GM12878 (cell line): ENCODE measurements at regions not wholly inside any gene's neighbourhood (a gene's known extent, or its start where the extent isn't known, plus 50 kb on each side); places are given as distances from the start of the nearest gene placed in this dataset.

Experiments
- ATAC-seq: fragments of 200-7000 bp; cut with Tn5 transposase; 3 replicates; pipeline ENCODE4 v1.9.1; 2020; ENCODE audit warnings: mild to moderate bottlenecking, moderate library complexity
- BruUV-seq: library from RNA; stranded (reverse); fragments of 400-500 nt; replicated peaks from 2 replicates; lab custom pipeline; 2021; lab: Mats Ljungman, UMichigan
- CTCF ChIA-PET: fragments of 300-600 bp; sonication (Branson Sonifier 250); formaldehyde crosslinking; extraction: SDS; loops from one replicate; lab custom pipeline; 2021; ENCODE audit warnings: inconsistent platforms; lab: Yijun Ruan, JAX
- POLR2A ChIA-PET: fragments of 350-600 bp; formaldehyde crosslinking; extraction: SDS; loops from one replicate; lab custom pipeline; 2021; ENCODE audit warnings: inconsistent platforms; lab: Charles Lee
- RAD21 ChIA-PET: fragments of 300-600 bp; sonication (Branson Sonifier 250); formaldehyde crosslinking; loops from one replicate; lab custom pipeline; 2023; ENCODE audit warnings: antibody characterized with exemption; ENCODE audit not compliant: unreplicated experiment; lab: Charles Lee
- SMC1A ChIA-PET: fragments of 300-600 bp; sonication (Branson Sonifier 250); formaldehyde crosslinking; loops from one replicate; lab custom pipeline; 2023; ENCODE audit not compliant: unreplicated experiment, uncharacterized antibody; lab: Charles Lee
- DNase-seq: peaks from one replicate; pipeline ENCODE4 v3.0.0-alpha.2; 2011; ENCODE audit warnings: low read depth, low spot score
- FAIRE-seq: peaks from 3 replicates; lab custom pipeline; 2011; peaks lifted over from hg19 to GRCh38; lab: Jason Lieb, UNC
- H2AFZ ChIP-seq: 2 replicates; pipeline ENCODE4 v1.6.0; 2011; ENCODE audit warnings: low read depth, low read length, control low read depth; ENCODE audit not compliant: control insufficient read depth
- H3K27ac ChIP-seq: 2 replicates; pipeline ENCODE4 v1.5.1; 2011; ENCODE audit warnings: control low read depth; ENCODE audit not compliant: control insufficient read depth, insufficient read depth
- H3K27me3 ChIP-seq, 2 experiments: replicated peaks in 1 of 2; 2 replicates each; pipeline versions ENCODE4 v1.6.0 to v1.6.1; 2011; ENCODE audit warnings: low read length in 1 of 2; ENCODE audit not compliant: control insufficient read depth in 2 of 2, insufficient read depth in 2 of 2
- H3K36me3 ChIP-seq, 2 experiments: 2 replicates each; pipeline ENCODE4 v1.5.1; 2011; ENCODE audit warnings: low read length in 1 of 2; ENCODE audit not compliant: control insufficient read depth in 2 of 2, insufficient read depth in 2 of 2
- H3K4me1 ChIP-seq: 2 replicates; pipeline ENCODE4 v1.6.1; 2011; ENCODE audit warnings: mild to moderate bottlenecking, low read length, moderate library complexity, mixed read lengths; ENCODE audit not compliant: control insufficient read depth, insufficient read depth
- H3K4me2 ChIP-seq: 2 replicates; pipeline ENCODE4 v1.6.0; 2011; ENCODE audit warnings: control low read depth; ENCODE audit not compliant: control insufficient read depth, insufficient read depth
- H3K4me3 ChIP-seq: fragments of 200-600 bp; sonication (generic); 2 replicates; pipeline ENCODE4 v1.5.1; 2016
- H3K79me2 ChIP-seq: 2 replicates; pipeline ENCODE4 v1.6.0; 2011; ENCODE audit warnings: low read length; ENCODE audit not compliant: control insufficient read depth, insufficient read depth
- H3K9ac ChIP-seq: 2 replicates; pipeline ENCODE4 v1.8.0; 2011; ENCODE audit warnings: low read length, control low read depth, mixed read lengths; ENCODE audit not compliant: control insufficient read depth, insufficient read depth
- H3K9me3 ChIP-seq: replicated peaks from 3 replicates; pipeline ENCODE4 v1.5.1; 2011; ENCODE audit warnings: mild to moderate bottlenecking, low read length; ENCODE audit not compliant: control insufficient read depth, insufficient read depth
- H4K20me1 ChIP-seq: 2 replicates; pipeline ENCODE4 v1.6.0; 2011; ENCODE audit not compliant: control insufficient read depth, insufficient read depth
- CBFB ChIP-seq: IDR thresholded peaks from 2 replicates; pipeline ENCODE4 v1.6.1; 2016; ENCODE audit warnings: antibody characterized with exemption, low read depth
- GATAD2B ChIP-seq: fragments of 450-650 bp; conservative IDR thresholded peaks from 2 replicates; pipeline ENCODE4 v1.6.1; 2017; ENCODE audit warnings: low read depth, mild to moderate bottlenecking, moderate library complexity
- MEF2B ChIP-seq: fragments of 450-650 bp; IDR thresholded peaks from 2 replicates; pipeline ENCODE4 v1.6.1; 2018; ENCODE audit warnings: mild to moderate bottlenecking, moderate library complexity; ENCODE audit not compliant: partially characterized antibody, poor library complexity, severe bottlenecking
- POLR2AphosphoS5 ChIP-seq: IDR thresholded peaks from 2 replicates; pipeline ENCODE4 v1.6.1; 2011; ENCODE audit warnings: mild to moderate bottlenecking, low read length, inconsistent platforms
- RAD51 ChIP-seq: fragments of 450-650 bp; IDR thresholded peaks from 2 replicates; pipeline ENCODE4 v1.6.1; 2016; ENCODE audit warnings: moderate library complexity, mild to moderate bottlenecking, inconsistent platforms
- SRF ChIP-seq, 2 experiments: IDR thresholded peaks; 2 replicates each; pipeline ENCODE4 v1.6.1; 2011; ENCODE audit warnings: low read depth in 2 of 2, low read length in 2 of 2, mild to moderate bottlenecking in 1 of 2, moderate library complexity in 1 of 2
- SUZ12 ChIP-seq: fragments of 200-600 bp; sonication (generic); IDR thresholded peaks from one replicate; pipeline ENCODE4 v1.6.1; 2018; ENCODE audit warnings: antibody characterized with exemption, mild to moderate bottlenecking; ENCODE audit not compliant: unreplicated experiment
- ZNF687 ChIP-seq: fragments of 450-650 bp; IDR thresholded peaks from 2 replicates; pipeline ENCODE4 v1.6.1; 2017; ENCODE audit warnings: mild to moderate bottlenecking, moderate library complexity
- WGBS: methylation state at CpG from one replicate; pipeline ENCODE4 v1.1.6; 2016; ENCODE audit warnings: low lambda C conversion rate; ENCODE audit not compliant: insufficient replicate concordance, insufficient coverage; ENCODE audit errors: missing lambda C conversion rate; 5-methylcytosine and 5-hydroxymethylcytosine counted together
- in situ Hi-C: fragments of 300-500 bp; cut with MboI; formaldehyde crosslinking; loops from 9 replicates; pipeline ENCODE4 v1.14.3; 2018; ENCODE audit warnings: mixed read lengths
- intact Hi-C: fragments of 100-400 bp; cut with micrococcal nuclease; formaldehyde crosslinking; loops from one replicate; pipeline ENCODE4 v1.14.2; 2022; ENCODE audit not compliant: unreplicated experiment
- TF ChIP-seq, protein P1 (sequence below): fragments of 450-650 bp; IDR thresholded peaks from 2 replicates; pipeline ENCODE4 v1.6.1; 2017; ENCODE audit warnings: mild to moderate bottlenecking
- TF ChIP-seq, protein P2 (sequence below): fragments of 450-650 bp; formaldehyde crosslinking; IDR thresholded peaks from 2 replicates; pipeline ENCODE4 v1.5.0; 2022; ENCODE audit warnings: mild to moderate bottlenecking, missing genetic modification characterization
- TF ChIP-seq, protein P3 (sequence below): fragments of 450-650 bp; IDR thresholded peaks from 2 replicates; pipeline ENCODE4 v1.6.1; 2014; ENCODE audit warnings: mild to moderate bottlenecking

- intact Hi-C loops = no loop called here
- TF ChIP-seq, protein P1, sequence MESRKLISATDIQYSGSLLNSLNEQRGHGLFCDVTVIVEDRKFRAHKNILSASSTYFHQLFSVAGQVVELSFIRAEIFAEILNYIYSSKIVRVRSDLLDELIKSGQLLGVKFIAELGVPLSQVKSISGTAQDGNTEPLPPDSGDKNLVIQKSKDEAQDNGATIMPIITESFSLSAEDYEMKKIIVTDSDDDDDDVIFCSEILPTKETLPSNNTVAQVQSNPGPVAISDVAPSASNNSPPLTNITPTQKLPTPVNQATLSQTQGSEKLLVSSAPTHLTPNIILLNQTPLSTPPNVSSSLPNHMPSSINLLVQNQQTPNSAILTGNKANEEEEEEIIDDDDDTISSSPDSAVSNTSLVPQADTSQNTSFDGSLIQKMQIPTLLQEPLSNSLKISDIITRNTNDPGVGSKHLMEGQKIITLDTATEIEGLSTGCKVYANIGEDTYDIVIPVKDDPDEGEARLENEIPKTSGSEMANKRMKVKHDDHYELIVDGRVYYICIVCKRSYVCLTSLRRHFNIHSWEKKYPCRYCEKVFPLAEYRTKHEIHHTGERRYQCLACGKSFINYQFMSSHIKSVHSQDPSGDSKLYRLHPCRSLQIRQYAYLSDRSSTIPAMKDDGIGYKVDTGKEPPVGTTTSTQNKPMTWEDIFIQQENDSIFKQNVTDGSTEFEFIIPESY = no peak
- TF ChIP-seq MEF2B (no peak), CBFB (no peak), GATAD2B (no peak), POLR2AphosphoS5 (no peak), SRF (IDR thresholded peaks at IDR 0.05; ENCODE audit: low read depth in 2 of 2, low read length in 2 of 2) (no peak), SUZ12 (no peak), ZNF687 (no peak), RAD51 (no peak)
- TF ChIP-seq, protein P2, sequence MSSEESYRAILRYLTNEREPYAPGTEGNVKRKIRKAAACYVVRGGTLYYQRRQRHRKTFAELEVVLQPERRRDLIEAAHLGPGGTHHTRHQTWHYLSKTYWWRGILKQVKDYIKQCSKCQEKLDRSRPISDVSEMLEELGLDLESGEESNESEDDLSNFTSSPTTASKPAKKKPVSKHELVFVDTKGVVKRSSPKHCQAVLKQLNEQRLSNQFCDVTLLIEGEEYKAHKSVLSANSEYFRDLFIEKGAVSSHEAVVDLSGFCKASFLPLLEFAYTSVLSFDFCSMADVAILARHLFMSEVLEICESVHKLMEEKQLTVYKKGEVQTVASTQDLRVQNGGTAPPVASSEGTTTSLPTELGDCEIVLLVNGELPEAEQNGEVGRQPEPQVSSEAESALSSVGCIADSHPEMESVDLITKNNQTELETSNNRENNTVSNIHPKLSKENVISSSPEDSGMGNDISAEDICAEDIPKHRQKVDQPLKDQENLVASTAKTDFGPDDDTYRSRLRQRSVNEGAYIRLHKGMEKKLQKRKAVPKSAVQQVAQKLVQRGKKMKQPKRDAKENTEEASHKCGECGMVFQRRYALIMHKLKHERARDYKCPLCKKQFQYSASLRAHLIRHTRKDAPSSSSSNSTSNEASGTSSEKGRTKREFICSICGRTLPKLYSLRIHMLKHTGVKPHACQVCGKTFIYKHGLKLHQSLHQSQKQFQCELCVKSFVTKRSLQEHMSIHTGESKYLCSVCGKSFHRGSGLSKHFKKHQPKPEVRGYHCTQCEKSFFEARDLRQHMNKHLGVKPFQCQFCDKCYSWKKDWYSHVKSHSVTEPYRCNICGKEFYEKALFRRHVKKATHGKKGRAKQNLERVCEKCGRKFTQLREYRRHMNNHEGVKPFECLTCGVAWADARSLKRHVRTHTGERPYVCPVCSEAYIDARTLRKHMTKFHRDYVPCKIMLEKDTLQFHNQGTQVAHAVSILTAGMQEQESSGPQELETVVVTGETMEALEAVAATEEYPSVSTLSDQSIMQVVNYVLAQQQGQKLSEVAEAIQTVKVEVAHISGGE = no peak
- TF ChIP-seq, protein P3, sequence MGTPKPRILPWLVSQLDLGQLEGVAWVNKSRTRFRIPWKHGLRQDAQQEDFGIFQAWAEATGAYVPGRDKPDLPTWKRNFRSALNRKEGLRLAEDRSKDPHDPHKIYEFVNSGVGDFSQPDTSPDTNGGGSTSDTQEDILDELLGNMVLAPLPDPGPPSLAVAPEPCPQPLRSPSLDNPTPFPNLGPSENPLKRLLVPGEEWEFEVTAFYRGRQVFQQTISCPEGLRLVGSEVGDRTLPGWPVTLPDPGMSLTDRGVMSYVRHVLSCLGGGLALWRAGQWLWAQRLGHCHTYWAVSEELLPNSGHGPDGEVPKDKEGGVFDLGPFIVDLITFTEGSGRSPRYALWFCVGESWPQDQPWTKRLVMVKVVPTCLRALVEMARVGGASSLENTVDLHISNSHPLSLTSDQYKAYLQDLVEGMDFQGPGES = no peak
These were observed 419.4 kb upstream of the PTGER4 start for GRCh38 chr5:40260361-40260760.

More at GRCh38 chr5:40260361-40260760, 419.4 kb upstream of the PTGER4 start:
- no peak for FAIRE-seq
- no peaks in the 10 kb centered on the region for H3K36me3 ChIP-seq
- ChIA-PET CTCF (no interaction called here), POLR2A (no interaction called here), SMC1A (no interaction called here), RAD21 (no interaction called here)
- no peak overlapping the region for H3K9ac ChIP-seq
- H3K79me2 ChIP-seq = no peaks in the 10 kb centered on the region
- BruUV-seq = no TSS peak
- in situ Hi-C loops = no loop called here
- ATAC-seq = no peak
- H3K27me3 ChIP-seq = no peaks in the 10 kb centered on the region
- H3K27ac ChIP-seq = no peak overlapping the region
- DNase-seq = no peak
- H2AFZ ChIP-seq = no peak overlapping the region
- 16% methylated on average over 4 of the region's 4 CpGs for WGBS
- H3K4me3 ChIP-seq = no peak overlapping the region
- no peak overlapping the region for H3K4me2 ChIP-seq
- no peaks in the 10 kb centered on the region for H4K20me1 ChIP-seq
- H3K4me1 ChIP-seq = no peaks in the 10 kb centered on the region
- no peaks in the 10 kb centered on the region for H3K9me3 ChIP-seq
